C1 segment of cervical spinal cord (tissue), 14 donors: ENCODE measurements at regions not wholly inside any gene's neighbourhood (a gene's known extent, or its start where the extent isn't known, plus 50 kb on each side); places are given as distances from the start of the nearest gene placed in this dataset.

ENCODE experiments used
- DNase-seq, 14 donors: peaks; one replicate each; lab custom pipeline; 2025; lab: John Stamatoyannopoulos, UW

DNA sequence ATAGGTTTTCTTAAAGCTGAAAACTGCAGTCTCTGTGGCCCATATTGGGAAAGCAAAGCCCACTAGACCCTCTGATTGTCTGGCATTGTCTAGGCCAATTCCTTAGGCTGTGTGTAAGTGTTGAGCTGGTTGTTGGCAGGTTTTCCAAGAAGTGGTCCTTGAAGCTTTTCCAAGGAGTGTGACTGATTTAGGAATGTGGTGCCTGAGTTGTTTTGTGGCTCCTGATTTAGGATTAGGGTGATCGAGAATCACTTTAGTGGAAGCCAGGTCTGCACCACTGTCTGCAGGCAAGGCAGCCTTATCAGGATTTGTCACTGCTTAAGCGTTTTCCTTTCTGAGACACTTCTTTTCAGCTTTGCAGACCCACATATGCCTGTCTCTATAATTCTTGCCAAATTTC, 339.0 kb upstream of the DDX53 start:
- DNase-seq, result no peak

DNA sequence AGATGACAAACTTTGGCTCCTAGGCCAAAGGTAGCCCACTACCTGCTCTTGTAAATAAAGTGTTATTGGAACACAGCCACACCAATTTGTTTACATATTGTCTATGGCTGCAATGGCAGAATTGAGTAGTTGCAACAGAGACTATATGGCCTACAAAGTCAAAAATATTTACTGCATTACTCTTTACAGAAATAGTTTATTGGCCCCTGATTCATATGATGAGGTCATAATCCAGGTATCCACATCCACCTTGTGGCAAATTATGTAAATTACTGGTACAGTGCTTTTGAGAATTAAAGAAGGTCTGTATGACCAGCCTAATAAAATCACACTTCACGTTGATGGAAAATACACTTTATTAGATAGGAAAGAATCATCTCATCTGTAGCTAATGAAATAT, 337.0 kb upstream of the DDX53 start:
- no peak for DNase-seq

DNA sequence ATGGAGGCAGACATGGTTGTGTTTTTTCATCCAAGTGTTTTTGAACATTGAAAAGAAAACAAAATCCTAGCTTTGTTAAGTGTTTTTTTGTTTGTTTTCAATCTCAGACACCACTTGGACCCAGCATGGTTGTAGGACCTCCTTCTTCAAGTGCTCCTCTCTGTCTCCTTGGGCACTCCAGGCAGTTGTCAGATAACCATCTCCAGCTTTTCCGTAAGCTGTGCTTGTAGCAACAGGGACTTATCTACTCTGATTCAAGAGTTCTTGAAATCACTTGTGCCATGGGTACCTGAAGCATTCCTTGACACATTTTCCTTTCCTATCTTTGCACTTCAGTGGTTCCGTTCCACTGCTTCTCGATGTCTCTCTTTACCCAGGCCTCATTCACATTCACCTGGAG, 334.9 kb upstream of the DDX53 start:
- DNase-seq, result no peak

DNA sequence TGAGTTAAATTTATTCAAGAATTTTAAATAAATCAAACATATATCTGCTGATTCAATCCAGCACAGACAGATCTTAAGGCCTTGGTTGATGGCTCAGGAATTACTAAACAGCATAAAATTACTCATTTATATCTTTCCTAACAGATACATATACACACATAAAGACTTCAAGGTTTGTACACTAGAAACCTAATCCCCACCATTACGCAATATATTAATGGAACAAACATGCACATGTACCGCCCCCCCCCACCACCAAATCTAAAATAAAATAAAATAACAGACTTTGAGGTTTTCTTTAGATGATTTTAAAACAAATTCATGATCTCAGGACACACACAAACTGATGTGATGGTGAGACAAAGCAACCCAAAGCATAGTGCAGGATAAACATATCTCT, 333.9 kb upstream of the DDX53 start:
- DNase-seq, result no peak

DNA sequence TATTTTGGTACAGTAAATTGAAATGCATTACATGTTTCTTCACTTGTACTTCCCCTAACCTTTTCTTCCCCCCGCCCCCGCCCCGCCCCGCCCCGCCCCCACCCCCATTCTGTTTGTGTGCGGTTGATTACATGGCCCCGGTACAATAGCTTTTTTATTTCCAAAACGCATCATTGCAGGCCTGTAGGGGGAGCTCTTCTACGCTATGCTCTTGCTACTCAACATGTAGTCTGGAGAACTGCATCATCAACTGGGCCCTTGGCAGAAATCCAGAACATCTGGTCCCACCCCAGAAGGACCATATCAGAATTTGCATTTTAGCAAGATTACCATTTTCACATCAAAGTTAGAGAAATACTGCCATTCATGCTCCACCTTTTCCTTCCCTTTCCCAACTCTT, 333.3 kb upstream of the DDX53 start:
- peak in 5 of 14 donors; percentile 3 to 31 (median 8) for DNase-seq

DNA sequence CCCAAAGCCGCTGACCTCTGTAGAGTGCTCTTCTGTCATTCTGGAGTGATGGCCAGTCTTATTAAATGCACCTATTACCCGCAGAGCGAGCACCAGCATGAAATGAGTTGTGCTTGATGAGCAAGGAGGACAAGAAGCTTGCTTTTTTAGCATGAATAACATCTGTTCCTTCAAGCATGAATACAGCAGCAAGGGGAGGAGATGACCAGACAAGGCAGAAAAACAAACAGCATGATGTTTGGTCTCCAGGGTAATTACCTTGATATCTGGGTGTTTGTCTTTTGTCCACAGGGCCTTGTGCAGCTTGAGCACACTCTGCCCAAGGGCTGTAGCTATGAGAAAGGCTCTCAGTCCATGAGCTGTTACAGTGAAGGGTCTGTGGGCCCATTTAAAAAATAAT, 324.8 kb upstream of the DDX53 start:
- no peak for DNase-seq

DNA sequence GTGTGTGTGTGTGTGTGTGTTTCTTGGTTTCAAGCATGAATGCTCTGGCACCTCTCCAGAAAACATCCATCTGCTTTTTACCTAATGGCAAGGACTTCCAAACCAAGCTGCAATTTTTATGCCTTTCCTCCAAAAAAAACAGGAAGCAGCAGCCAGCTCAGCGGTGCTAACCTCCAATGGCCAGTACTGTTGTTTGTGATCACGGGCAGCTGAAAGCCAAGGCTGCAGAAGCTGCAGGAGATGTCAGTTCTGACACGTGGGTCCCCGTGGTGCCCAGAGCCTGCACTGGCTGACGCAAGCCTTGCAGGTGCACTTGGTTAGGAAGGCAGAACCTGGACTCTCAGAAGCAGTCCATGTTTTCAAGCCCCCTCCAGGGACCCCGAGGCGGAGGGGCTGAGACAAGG, 313.6 kb upstream of the DDX53 start:
- peak in 1 of 14 donors; percentile 91 for DNase-seq

DNA sequence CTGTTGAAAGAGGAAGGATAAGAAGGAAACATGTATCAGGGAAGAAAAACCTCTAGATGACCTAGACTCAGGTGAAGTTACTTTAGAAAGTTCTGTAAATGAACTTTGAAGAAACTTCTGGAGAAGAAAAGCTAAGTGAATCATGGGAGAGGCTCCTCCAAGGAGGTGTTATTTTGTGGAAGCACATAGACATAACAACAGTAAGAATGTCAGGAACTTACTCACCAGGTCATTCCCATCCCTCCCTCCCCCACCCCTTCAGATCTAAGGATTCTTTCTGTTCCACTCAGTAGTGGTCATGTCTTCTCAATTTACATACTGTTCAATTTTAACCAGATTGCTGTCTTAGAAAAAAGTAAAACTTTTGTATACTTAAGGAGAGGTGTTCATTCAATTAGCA, 310.5 kb upstream of the DDX53 start:
- DNase-seq, result no peak

DNA sequence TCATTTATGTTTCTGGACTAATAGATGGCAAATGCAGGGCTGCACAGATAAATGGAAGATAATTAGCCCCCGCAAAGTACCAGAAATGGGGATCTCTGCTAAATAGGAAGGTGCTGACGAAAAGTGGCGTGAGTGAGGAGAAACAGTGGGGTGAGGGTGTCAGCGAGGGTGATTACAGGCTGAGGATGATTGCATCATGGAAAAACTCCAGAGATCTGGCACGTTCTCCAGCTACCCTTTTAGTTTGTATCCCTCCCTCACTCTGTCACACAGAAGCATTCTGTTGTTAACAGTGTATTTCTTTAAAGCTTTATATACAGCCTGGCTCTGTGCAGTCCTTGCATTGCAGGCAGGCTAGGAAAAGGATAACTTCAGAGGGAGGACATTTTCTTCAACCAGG, 309.6 kb upstream of the DDX53 start:
- DNase-seq, result peak in 1 of 14 donors; percentile 51

DNA sequence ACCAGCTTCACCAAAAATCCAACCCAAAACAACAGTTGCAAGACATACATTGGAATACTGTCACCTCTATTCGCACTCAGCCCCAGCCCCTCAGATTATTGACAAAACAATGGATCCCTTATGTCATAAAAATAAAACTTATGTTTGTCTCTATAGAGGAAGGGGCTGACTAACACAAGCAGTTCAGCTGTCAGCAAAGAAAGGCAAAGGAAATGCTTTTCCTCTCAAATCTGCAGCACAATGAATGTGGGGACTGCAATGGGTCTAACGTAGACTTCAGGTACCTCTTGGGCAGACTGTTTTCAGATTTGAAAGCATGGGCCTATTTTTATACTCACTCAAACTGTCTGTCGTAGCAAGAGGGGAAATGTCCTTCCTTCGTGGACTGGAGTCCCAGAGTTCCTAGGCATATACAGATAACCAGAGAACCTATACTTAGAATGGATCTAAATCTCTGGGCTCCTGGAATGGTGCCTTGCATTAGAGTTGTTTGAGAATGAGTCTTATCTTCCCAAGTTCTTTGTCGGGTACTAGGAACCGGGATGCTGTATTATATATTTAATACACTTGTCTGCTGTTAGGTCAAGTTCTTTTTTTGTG, 307.7 kb upstream of the DDX53 start:
- no peak for DNase-seq

DNA sequence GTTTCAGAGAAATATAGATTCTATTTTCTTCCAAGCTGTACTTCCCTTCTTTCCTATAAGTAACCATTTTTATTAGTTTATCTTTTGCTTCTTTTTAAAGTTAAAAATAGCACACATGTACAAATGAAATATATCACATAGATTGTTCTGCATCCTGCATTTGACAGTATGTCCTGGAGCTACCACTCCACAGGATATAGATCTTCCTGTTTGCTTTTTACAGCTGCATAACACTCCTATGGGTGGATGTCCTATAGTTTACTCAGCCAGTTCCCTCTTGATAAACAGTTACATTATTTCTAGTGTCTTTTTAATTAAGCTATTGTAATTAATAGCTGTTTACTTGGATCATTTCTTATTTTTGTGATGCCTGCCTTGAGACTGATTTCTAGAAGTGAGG, 301.6 kb upstream of the DDX53 start:
- no peak for DNase-seq

DNA sequence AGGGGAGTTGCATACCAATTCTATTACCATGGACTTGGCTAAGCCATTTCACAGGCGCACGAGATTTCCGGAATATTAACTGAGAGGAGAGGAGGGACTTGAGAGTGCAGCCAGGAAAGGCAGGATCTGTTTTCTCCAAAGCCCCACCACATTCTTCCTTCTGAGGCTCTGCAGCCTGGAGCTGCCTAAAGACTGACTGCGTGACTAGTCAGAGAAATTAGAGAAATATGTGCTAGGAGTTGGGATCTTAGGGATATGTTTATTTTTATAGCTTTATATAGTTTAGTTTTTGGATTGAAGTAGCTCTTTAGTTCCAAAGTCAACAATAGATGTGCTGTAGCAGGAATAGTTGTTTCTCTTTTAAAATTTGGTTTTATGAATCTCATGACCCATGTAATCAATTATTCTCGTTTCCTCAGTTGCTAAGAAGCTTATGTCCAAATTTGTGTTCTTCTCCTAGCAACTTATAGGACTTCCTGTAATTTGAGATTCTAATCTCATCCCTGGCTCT, 300.1 kb upstream of the DDX53 start:
- no peak for DNase-seq

DNA sequence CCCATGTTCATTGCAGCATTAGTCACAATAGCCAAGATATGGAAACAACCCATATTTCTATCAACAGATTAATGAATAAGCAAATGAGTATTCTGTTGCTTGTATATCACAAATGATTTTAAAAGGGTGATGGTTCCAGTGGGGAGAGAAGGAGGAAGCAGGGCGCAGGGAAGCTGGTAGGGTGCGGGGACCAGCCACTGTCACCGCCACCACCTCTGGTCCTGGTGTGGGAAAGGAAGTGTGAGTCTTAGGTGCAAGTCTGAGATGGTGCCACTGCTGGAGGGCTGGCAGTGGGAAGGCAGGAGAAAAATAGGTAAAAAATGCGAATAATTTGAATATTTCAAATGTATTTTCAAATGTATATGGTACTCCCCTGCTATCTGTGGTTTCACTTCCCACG, 286.8 kb upstream of the DDX53 start:
- DNase-seq, result no peak

DNA sequence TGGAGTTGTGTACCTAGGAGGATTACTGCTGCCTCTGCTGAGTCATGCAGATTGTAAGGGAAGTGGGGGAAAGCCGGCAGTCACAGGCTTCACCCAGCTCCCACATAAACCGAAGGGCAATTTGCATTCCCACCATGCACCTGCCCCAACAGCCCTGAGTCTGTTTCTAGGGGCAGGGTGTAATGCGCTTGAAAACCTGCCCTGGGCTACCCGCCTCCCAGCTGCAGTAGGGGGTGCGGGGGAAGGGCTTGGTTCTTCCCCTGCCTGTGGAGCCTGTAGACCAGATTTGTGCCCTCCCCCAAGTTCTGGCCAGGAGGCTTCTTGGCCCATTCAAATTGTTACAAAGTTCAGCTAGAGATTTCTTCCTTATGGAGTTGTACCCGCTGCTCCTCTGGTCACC, 269.2 kb upstream of the DDX53 start:
- DNase-seq, result no peak

DNA sequence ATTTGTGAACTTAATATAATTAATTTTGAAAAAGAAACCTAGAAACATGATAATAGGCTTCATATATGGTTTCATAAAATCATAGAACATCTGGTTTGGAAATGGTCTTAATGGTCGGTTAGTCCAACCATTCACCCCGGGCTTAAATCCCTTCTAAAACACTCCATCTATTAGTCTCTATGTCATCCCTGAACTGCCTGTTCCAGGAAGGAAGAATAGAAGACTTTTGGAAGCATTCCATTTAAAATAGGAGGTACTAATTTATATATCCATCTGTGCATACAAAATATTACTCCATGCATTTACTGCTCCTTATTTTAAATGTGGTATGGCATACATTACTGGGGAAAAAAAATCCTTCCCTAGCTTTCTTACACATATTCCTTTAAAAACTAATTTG, 262.2 kb upstream of the DDX53 start:
- DNase-seq, result no peak

DNA sequence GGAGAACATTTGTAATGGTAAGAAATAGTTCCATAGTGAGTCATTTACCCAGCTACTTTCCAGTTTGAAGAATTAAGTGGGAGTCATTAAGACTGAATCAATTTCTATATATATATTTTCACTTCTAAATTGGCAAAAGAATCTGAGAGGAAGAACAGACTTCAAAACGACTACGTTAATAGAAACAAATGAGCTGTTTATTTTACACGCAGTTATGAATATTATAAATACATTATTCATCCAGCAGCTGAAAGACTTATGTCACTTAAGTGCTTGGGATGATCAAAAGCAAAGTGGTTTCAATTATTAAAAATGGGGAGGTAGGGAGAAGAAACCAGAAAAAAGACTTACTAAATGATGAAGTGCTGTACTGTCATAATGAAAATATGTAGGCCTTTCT, 260.5 kb upstream of the DDX53 start:
- DNase-seq, result no peak

DNA sequence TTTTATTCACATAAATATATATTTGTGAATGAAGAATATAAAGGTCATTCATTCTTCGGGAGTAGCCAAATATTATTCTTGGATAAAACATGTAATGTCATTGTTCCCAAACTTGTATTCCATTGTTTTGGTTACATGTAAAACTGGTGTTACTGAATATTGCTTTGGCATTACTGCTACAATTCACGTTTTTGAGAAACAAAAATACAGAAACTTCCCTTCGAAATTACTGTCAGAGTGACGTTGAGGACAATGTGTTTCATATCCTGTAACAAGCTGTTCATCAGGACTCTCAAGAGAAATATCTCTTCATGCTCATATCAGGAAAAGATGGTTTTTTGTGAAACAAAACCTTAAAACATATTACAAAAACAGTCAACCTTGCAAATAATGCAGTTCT, 258.9 kb upstream of the DDX53 start:
- DNase-seq, result no peak

DNA sequence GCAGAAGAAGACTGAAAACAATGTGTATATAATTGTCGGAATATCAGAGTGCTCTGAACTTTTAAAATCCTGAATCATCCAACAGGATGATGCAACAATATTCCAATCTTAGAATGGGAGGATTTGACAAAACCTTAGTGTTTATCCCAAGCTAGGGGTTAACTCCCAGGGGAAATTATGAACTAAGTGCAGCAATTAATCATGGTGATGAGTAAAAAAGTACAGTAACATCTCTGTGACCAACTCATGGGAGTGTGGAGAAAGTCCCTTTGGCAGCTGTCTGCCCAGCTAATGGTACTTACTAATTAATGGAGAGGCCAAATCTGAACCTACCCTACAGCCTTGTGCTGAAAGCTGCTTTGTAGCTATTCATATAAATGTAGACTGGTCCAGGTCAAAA, 257.6 kb upstream of the DDX53 start:
- DNase-seq, result no peak

DNA sequence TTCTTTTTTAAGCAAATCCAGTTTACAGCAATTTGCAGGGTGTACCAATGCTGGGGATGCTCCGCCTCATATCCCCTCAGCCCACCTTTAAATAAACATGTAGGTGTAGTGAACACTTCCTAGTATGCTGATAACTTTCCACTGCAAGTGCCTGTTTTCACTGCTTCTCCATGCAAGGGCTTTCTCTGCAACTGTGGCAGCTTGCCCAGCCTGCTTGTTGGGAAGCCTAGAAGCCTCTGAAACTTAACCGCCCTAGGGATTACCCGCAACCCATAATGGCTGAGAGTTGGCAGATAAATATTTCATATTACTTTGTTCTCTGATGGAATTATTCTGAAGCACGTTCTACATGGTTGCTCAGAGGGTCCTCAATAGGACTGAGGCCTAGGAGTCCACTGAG, 253.7 kb upstream of the DDX53 start:
- peak in 1 of 14 donors; percentile 0 for DNase-seq

DNA sequence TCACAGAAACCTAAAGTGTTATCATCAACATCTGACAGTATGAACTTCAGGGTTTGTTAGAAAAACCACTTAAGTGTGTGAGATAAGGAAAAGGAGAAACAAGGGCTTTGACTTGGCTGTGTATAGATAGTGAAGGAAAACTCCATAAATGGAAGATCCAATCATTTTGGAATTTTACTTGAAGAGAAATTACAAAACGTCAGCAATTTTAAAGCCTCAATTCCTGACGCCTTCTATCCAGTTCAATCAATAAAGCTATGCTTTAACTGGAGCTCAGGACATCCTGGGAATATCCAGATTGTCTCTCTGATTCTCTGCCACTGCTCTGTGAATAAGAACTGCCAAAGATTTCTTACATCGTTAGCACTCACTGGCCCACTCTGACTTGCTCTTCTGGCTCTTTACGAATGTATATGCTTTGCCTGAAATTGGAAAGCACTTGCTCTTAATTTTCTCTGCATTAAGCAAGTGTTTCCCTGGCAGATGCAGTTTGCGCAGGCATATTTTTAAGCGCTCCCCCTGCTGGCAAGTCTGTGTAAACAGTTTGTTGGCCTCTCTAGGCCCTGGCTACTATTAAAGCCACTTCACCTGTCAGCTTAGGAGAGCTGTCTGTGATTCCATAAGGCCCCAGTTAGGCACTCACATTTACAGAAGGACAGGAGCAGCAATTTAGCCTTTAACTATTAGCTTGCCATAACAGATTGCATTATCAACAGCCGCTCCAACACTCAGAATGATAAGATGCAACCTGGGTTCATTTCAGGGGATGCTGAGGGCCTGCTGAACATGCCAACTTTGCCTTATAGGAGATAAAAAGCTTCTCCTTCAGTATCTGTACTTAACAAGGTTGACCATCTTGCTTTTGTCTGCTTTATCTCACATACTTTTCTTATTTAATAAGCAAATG, 251.4 kb upstream of the DDX53 start:
- peak in 8 of 14 donors; percentile 1 to 42 (median 12) for DNase-seq

DNA sequence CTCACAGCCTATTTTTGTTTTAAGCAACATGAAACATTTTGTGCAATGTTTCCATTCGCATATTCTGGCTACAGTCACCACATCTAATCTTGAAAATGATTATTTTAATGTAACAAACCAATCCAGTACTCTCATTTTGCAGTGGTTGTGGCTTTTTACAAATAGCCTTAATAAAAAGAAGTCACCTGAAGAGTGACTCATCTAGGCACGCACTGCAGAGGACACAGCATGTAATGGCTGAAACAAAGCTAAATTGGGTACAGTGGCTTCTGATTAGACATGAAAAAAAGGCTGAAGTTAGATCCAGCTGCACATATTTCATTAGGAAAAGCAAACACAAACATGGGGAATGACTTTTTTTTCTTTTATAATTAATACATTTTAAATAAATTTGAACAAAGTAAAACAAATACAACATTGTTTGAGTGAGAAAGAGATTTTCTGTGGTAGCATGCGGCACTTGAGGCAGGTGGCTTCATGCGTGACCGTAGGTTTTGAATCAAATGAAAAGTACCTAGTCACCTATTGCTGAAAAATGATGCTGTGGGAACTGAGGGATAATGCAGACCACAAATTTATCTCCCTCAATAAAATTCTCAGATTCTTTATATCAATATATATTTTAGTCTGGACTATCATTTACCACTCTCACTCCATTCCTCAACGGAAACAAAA, 240.8 kb upstream of the DDX53 start:
- no peak for DNase-seq

DNA sequence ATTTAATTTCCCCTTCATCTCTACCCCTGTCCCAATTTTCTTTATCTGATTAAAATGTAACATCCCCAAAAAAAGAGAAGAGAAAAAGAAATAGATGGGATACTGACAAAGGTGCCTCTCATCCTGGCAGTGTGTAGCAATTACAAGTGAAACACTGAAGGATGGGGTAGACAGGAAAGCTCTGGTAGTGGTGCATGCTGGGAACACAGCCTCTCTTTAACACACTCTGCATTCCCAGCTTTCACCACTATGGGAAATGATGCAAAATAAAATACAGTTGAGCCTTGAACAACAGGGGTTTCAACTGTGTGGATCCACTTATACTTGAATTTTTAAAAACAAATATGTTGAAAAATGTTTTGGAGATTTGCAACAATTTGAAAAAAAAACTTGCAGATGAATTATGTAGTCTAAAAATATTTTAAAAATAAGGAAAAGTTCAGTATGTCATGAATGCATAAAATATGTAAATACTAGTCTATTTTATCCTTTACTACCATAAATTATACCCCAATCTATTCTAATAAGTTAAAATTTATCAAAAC, 239.2 kb upstream of the DDX53 start:
- no peak for DNase-seq
